Fibroblast of lung (primary cell): ENCODE measurements at regions not wholly inside any gene's neighbourhood (a gene's known extent, or its start where the extent isn't known, plus 50 kb on each side); places are given as distances from the start of the nearest gene placed in this dataset.

ENCODE experiments used
- EZH2 ChIP-seq: IDR thresholded peaks from 2 replicates; pipeline ENCODE4 v1.5.1; 2012; ENCODE audit warnings: low read length, control low read depth, mild to moderate bottlenecking; ENCODE audit errors: missing control alignments
- TF ChIP-seq, protein P1 (sequence below), 2 donors: IDR thresholded peaks in 1 of 2; conservative IDR thresholded peaks in 1 of 2; 1 replicate in 1 of 2; 2 replicates in 1 of 2; pipeline ENCODE4 v1.5.1; 2011 to 2012; ENCODE audit warnings: low read length in 2 of 2, control low read depth in 1 of 2, inconsistent platforms in 1 of 2, low read depth in 1 of 2, mild to moderate bottlenecking in 1 of 2

DNA sequence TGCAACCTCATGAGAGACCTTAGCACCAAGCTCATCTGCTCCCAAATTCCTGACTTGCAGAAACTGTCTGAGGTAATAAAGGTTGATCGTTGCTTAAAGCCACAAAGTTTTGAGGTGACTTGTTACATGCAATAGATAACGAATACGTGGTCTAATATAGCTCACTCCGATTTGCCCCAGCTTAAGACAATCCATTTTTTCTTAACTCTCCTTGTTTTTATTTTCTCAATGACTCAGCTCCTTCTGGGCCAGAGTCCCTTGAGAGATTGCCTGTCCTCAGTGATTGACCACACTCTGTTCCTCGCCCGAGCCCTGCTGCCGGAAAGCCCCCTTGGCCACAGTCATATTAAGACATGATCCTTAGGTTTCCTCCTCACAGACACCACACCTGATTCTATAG, 63.7 kb upstream of the FANCC start:
- no peak for TF ChIP-seq EZH2
- TF ChIP-seq, protein P1, sequence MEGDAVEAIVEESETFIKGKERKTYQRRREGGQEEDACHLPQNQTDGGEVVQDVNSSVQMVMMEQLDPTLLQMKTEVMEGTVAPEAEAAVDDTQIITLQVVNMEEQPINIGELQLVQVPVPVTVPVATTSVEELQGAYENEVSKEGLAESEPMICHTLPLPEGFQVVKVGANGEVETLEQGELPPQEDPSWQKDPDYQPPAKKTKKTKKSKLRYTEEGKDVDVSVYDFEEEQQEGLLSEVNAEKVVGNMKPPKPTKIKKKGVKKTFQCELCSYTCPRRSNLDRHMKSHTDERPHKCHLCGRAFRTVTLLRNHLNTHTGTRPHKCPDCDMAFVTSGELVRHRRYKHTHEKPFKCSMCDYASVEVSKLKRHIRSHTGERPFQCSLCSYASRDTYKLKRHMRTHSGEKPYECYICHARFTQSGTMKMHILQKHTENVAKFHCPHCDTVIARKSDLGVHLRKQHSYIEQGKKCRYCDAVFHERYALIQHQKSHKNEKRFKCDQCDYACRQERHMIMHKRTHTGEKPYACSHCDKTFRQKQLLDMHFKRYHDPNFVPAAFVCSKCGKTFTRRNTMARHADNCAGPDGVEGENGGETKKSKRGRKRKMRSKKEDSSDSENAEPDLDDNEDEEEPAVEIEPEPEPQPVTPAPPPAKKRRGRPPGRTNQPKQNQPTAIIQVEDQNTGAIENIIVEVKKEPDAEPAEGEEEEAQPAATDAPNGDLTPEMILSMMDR (conservative IDR thresholded peaks at IDR 0.05 in 1 of 2, IDR thresholded peaks at IDR 0.05 in 1 of 2; ENCODE audit: low read depth in 1 of 2, low read length in 2 of 2), result no peak
